ENCODE measurements at regions not wholly inside any gene's neighbourhood (a gene's known extent, or its start where the extent isn't known, plus 50 kb on each side); places are given as distances from the start of the nearest gene placed in this dataset.

DNA sequence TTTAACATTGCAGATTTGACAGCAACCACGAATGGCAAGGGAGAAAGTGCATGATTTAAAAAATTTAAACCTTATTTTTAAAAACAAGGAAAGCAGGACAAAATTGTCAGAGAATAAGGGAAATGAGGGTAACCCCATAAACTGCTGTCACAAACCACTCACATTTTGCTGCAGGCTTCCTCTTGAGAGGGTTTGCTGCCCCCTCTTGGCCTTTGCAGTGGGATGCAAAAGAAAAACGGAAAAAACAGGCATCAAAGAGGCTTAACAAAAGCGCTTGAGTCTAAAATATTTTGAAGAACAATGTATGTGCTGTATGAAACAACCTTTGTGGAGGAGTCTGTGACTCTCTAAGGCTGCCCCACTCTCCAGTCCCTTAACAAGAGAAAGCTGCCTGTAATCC is 91.6 kb downstream of the TMX3 start:
- H3K9me3 Mint-ChIP-seq (ENCODE audit: unreplicated experiment) = peaks cover 16% of the 10 kb centered on the region
- peaks cover 2% of the 10 kb centered on the region for H3K4me1 Mint-ChIP-seq (ENCODE audit: unreplicated experiment)
- H3K36me3 Mint-ChIP-seq (ENCODE audit: unreplicated experiment) = peaks cover 2% of the 10 kb centered on the region
- H3K27me3 Mint-ChIP-seq (ENCODE audit: unreplicated experiment) = no peaks in the 10 kb centered on the region
- H3K27ac Mint-ChIP-seq (ENCODE audit: unreplicated experiment) = no peak overlapping the region
- TF ChIP-seq, protein P1, sequence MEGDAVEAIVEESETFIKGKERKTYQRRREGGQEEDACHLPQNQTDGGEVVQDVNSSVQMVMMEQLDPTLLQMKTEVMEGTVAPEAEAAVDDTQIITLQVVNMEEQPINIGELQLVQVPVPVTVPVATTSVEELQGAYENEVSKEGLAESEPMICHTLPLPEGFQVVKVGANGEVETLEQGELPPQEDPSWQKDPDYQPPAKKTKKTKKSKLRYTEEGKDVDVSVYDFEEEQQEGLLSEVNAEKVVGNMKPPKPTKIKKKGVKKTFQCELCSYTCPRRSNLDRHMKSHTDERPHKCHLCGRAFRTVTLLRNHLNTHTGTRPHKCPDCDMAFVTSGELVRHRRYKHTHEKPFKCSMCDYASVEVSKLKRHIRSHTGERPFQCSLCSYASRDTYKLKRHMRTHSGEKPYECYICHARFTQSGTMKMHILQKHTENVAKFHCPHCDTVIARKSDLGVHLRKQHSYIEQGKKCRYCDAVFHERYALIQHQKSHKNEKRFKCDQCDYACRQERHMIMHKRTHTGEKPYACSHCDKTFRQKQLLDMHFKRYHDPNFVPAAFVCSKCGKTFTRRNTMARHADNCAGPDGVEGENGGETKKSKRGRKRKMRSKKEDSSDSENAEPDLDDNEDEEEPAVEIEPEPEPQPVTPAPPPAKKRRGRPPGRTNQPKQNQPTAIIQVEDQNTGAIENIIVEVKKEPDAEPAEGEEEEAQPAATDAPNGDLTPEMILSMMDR (IDR thresholded peaks at IDR 0.05) = peak; percentile 93
- DNase-seq (ENCODE audit: extremely low spot score, unreplicated experiment) = no peak
- H3K4me3 Mint-ChIP-seq (ENCODE audit: unreplicated experiment) = no peak overlapping the region

DNA sequence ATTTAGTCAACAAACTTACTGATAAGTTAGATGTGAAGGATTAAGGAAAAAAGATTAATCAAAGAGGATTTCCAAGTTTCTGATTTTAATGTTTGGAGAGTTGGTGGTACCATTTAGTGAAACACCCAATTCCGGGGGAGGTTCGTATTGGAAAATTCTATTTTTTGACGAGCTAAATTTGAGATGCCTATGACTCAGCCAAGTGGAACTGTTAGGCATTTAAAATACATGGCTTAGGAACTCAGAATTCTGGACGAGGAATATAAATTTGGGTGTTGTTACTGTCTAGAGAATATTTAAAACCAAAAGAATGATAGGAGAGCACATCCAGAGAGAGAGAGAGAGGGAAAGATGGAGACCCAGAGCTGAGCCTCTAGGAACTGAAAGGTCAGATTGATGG is 103.6 kb downstream of the TMX3 start:
- Mint-ChIP-seq H3K4me3 (ENCODE audit: unreplicated experiment) (no peak overlapping the region), H3K27ac (ENCODE audit: unreplicated experiment) (no peak overlapping the region), H3K27me3 (ENCODE audit: unreplicated experiment) (no peaks in the 10 kb centered on the region), H3K36me3 (ENCODE audit: unreplicated experiment) (no peaks in the 10 kb centered on the region), H3K9me3 (ENCODE audit: unreplicated experiment) (peaks cover 12% of the 10 kb centered on the region), H3K4me1 (ENCODE audit: unreplicated experiment) (peaks cover 4% of the 10 kb centered on the region)
- no peak for DNase-seq (ENCODE audit: extremely low spot score, unreplicated experiment)
- TF ChIP-seq, protein P1 (IDR thresholded peaks at IDR 0.05) = no peak

DNA sequence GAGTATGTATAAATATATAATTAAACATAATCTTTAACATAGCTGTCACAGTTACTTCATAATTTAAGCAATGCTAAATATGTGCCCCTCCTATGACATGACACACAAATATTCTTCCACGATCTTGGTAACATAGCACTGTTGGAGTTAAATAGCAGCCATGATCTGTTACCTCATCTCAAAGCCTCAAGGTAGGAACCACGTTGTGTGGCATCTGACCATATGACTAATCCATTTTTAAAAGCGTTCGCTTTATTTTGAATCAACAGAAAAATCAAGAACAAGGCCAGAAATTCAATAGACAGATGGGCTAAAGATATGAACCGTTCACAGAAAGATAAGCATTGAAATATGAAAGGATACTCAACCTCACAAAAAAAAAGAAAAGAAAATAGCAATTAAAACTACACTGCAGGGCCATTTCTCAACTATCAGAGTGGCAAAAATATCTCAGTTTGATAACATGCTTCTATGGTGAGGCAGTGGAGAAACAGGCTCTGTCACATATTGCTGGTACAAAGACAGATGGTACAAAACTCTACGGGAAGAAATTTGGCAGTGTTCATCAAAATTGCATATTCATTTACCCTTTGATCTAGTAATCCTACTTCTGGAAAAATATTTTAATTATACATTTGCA is 105.9 kb downstream of the TMX3 start:
- peaks cover 18% of the 10 kb centered on the region for H3K9me3 Mint-ChIP-seq (ENCODE audit: unreplicated experiment)
- no peak overlapping the region for H3K4me3 Mint-ChIP-seq (ENCODE audit: unreplicated experiment)
- H3K4me1 Mint-ChIP-seq (ENCODE audit: unreplicated experiment) = peaks cover 4% of the 10 kb centered on the region
- no peaks in the 10 kb centered on the region for H3K27me3 Mint-ChIP-seq (ENCODE audit: unreplicated experiment)
- no peaks in the 10 kb centered on the region for H3K36me3 Mint-ChIP-seq (ENCODE audit: unreplicated experiment)
- no peak for DNase-seq (ENCODE audit: extremely low spot score, unreplicated experiment)
- TF ChIP-seq, protein P1 (IDR thresholded peaks at IDR 0.05) = no peak
- H3K27ac Mint-ChIP-seq (ENCODE audit: unreplicated experiment) = no peak overlapping the region

DNA sequence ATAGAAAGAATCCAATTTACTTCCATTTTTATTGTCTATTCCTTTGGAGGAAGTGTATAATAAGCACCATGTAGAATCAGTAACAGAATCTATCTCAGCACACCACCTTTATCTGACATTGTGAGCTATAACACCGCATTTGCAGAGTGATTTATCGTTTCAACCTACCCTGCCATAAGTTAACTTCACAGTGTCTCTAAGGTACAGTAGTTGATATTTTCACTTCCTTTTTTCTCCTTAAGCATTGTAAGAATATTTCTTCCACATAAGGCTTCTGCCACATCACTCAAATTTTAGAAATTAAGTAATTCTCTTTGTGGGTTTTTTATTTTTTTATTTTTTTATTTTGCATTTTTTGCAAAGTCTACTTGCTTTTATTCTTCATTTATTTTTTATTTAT is 107.1 kb downstream of the TMX3 start:
- no peak overlapping the region for H3K4me3 Mint-ChIP-seq (ENCODE audit: unreplicated experiment)
- H3K9me3 Mint-ChIP-seq (ENCODE audit: unreplicated experiment) = peaks cover 15% of the 10 kb centered on the region
- peaks cover 4% of the 10 kb centered on the region for H3K4me1 Mint-ChIP-seq (ENCODE audit: unreplicated experiment)
- H3K27ac Mint-ChIP-seq (ENCODE audit: unreplicated experiment) = no peak overlapping the region
- no peak for DNase-seq (ENCODE audit: extremely low spot score, unreplicated experiment)
- TF ChIP-seq, protein P1 (IDR thresholded peaks at IDR 0.05) = no peak
- H3K36me3 Mint-ChIP-seq (ENCODE audit: unreplicated experiment) = no peaks in the 10 kb centered on the region
- no peaks in the 10 kb centered on the region for H3K27me3 Mint-ChIP-seq (ENCODE audit: unreplicated experiment)

DNA sequence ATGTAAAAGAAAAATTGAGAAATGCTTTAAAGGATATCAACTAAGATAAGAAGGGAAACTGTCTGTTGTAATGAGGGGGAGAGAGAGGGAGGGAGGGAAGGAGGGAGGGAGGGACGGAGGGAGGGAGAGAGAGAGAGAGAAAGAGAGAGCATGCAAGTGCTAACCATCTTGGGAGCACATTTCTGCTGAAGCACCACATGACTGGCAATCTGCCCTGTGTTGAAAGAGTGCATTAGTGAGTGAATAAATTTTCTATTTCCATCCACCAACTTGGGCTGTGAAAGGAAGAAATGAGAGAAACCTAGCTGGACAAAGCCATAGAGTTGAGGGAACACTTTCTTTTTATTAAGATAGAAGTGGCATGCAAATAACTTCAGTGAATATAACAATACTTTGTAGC is 110.7 kb downstream of the TMX3 start:
- H3K36me3 Mint-ChIP-seq (ENCODE audit: unreplicated experiment) = no peaks in the 10 kb centered on the region
- H3K27ac Mint-ChIP-seq (ENCODE audit: unreplicated experiment) = no peak overlapping the region
- H3K9me3 Mint-ChIP-seq (ENCODE audit: unreplicated experiment) = peaks cover 15% of the 10 kb centered on the region
- DNase-seq (ENCODE audit: extremely low spot score, unreplicated experiment) = no peak
- no peaks in the 10 kb centered on the region for H3K27me3 Mint-ChIP-seq (ENCODE audit: unreplicated experiment)
- peaks cover 4% of the 10 kb centered on the region for H3K4me1 Mint-ChIP-seq (ENCODE audit: unreplicated experiment)
- no peak overlapping the region for H3K4me3 Mint-ChIP-seq (ENCODE audit: unreplicated experiment)
- TF ChIP-seq, protein P1 (IDR thresholded peaks at IDR 0.05) = no peak
